ENCODE measurements at regions not wholly inside any gene's neighbourhood (a gene's known extent, or its start where the extent isn't known, plus 50 kb on each side); places are given as distances from the start of the nearest gene placed in this dataset.

DNA sequence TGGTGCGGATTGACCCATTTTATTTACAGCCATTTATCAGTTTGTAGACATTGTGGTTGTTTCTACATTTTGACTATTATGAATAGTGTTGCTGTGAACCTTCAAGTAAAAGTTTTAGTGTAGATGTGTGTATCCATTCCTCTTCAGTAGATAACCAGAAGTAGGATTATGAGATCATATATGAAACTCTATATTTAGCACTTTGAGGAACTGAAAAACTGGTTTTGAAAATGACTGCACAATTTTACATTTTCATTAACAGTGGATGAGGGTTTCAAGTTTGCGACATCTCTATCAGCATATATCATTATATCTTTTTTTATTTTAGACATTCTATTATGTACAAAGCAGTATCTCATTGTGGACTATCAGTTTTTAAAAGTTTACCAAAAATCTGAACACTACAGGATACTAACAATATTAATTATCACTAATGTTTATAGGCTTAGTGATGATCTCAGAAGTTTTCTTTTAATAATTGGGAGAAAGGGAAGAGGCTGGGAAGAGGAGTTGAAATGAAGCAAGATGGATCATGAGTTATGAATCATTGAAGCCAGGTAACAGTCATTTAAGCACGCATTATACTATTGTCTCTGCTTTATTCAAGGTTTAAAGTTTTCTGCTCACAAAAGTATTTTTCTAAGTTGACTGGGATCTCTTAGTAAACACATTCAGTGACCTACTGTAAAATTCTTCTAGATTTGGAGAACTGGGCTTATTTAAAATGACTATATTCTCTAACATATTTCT, 329.0 kb upstream of the LRATD1 start (continued):
- TF ChIP-seq, protein P1, sequence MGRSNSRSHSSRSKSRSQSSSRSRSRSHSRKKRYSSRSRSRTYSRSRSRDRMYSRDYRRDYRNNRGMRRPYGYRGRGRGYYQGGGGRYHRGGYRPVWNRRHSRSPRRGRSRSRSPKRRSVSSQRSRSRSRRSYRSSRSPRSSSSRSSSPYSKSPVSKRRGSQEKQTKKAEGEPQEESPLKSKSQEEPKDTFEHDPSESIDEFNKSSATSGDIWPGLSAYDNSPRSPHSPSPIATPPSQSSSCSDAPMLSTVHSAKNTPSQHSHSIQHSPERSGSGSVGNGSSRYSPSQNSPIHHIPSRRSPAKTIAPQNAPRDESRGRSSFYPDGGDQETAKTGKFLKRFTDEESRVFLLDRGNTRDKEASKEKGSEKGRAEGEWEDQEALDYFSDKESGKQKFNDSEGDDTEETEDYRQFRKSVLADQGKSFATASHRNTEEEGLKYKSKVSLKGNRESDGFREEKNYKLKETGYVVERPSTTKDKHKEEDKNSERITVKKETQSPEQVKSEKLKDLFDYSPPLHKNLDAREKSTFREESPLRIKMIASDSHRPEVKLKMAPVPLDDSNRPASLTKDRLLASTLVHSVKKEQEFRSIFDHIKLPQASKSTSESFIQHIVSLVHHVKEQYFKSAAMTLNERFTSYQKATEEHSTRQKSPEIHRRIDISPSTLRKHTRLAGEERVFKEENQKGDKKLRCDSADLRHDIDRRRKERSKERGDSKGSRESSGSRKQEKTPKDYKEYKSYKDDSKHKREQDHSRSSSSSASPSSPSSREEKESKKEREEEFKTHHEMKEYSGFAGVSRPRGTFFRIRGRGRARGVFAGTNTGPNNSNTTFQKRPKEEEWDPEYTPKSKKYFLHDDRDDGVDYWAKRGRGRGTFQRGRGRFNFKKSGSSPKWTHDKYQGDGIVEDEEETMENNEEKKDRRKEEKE (IDR thresholded peaks at IDR 0.05): no peak
- TF ChIP-seq KDM1A (IDR thresholded peaks at IDR 0.05; ENCODE audit: borderline replicate concordance) (no peak), POLR2A (IDR thresholded peaks at IDR 0.05; ENCODE audit: low read depth, low read length) (no peak), ATF7 (IDR thresholded peaks at IDR 0.05; ENCODE audit: low read depth) (peak; percentile 98), YY1 (IDR thresholded peaks at IDR 0.05; ENCODE audit: low read depth, low read length) (no peak), CREB1 (IDR thresholded peaks at IDR 0.05; ENCODE audit: low read depth) (peak; percentile 28; the same call in 1 of the 2 replicates), TAF1 (IDR thresholded peaks at IDR 0.05; ENCODE audit: borderline replicate concordance, low read depth, low read length) (no peak), RUNX3 (IDR thresholded peaks at IDR 0.05; ENCODE audit: low read length) (peak; percentile 79), TCF7 (IDR thresholded peaks at IDR 0.05; ENCODE audit: borderline replicate concordance) (peak; percentile 59; the same call in 1 of the 2 replicates), CHD1 (IDR thresholded peaks at IDR 0.05; ENCODE audit: low read depth, low read length) (no peak), MEF2B (IDR thresholded peaks at IDR 0.05; ENCODE audit: partially characterized antibody, poor library complexity, severe bottlenecking) (peak; percentile 97), ZNF622 (IDR thresholded peaks at IDR 0.05) (no peak), SPI1 (IDR thresholded peaks at IDR 0.05; ENCODE audit: borderline replicate concordance, insufficient read depth, low read depth, low read length) (peak; percentile 96)
- TF ChIP-seq, protein P2, sequence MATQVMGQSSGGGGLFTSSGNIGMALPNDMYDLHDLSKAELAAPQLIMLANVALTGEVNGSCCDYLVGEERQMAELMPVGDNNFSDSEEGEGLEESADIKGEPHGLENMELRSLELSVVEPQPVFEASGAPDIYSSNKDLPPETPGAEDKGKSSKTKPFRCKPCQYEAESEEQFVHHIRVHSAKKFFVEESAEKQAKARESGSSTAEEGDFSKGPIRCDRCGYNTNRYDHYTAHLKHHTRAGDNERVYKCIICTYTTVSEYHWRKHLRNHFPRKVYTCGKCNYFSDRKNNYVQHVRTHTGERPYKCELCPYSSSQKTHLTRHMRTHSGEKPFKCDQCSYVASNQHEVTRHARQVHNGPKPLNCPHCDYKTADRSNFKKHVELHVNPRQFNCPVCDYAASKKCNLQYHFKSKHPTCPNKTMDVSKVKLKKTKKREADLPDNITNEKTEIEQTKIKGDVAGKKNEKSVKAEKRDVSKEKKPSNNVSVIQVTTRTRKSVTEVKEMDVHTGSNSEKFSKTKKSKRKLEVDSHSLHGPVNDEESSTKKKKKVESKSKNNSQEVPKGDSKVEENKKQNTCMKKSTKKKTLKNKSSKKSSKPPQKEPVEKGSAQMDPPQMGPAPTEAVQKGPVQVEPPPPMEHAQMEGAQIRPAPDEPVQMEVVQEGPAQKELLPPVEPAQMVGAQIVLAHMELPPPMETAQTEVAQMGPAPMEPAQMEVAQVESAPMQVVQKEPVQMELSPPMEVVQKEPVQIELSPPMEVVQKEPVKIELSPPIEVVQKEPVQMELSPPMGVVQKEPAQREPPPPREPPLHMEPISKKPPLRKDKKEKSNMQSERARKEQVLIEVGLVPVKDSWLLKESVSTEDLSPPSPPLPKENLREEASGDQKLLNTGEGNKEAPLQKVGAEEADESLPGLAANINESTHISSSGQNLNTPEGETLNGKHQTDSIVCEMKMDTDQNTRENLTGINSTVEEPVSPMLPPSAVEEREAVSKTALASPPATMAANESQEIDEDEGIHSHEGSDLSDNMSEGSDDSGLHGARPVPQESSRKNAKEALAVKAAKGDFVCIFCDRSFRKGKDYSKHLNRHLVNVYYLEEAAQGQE (IDR thresholded peaks at IDR 0.05; ENCODE audit: low read depth, low read length): no peak
- TF ChIP-seq, protein P3, sequence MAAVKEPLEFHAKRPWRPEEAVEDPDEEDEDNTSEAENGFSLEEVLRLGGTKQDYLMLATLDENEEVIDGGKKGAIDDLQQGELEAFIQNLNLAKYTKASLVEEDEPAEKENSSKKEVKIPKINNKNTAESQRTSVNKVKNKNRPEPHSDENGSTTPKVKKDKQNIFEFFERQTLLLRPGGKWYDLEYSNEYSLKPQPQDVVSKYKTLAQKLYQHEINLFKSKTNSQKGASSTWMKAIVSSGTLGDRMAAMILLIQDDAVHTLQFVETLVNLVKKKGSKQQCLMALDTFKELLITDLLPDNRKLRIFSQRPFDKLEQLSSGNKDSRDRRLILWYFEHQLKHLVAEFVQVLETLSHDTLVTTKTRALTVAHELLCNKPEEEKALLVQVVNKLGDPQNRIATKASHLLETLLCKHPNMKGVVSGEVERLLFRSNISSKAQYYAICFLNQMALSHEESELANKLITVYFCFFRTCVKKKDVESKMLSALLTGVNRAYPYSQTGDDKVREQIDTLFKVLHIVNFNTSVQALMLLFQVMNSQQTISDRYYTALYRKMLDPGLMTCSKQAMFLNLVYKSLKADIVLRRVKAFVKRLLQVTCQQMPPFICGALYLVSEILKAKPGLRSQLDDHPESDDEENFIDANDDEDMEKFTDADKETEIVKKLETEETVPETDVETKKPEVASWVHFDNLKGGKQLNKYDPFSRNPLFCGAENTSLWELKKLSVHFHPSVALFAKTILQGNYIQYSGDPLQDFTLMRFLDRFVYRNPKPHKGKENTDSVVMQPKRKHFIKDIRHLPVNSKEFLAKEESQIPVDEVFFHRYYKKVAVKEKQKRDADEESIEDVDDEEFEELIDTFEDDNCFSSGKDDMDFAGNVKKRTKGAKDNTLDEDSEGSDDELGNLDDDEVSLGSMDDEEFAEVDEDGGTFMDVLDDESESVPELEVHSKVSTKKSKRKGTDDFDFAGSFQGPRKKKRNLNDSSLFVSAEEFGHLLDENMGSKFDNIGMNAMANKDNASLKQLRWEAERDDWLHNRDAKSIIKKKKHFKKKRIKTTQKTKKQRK (IDR thresholded peaks at IDR 0.05; ENCODE audit: low read depth, low read length): no peak
- TF ChIP-seq, protein P4, sequence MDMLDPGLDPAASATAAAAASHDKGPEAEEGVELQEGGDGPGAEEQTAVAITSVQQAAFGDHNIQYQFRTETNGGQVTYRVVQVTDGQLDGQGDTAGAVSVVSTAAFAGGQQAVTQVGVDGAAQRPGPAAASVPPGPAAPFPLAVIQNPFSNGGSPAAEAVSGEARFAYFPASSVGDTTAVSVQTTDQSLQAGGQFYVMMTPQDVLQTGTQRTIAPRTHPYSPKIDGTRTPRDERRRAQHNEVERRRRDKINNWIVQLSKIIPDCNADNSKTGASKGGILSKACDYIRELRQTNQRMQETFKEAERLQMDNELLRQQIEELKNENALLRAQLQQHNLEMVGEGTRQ (IDR thresholded peaks at IDR 0.05; ENCODE audit: borderline replicate concordance, low read depth, low read length): no peak
- TF ChIP-seq, protein P5, sequence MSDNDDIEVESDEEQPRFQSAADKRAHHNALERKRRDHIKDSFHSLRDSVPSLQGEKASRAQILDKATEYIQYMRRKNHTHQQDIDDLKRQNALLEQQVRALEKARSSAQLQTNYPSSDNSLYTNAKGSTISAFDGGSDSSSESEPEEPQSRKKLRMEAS (IDR thresholded peaks at IDR 0.05; ENCODE audit: low read depth, low read length): no peak
